ENCODE measurements at regions not wholly inside any gene's neighbourhood (a gene's known extent, or its start where the extent isn't known, plus 50 kb on each side); places are given as distances from the start of the nearest gene placed in this dataset.

DNA sequence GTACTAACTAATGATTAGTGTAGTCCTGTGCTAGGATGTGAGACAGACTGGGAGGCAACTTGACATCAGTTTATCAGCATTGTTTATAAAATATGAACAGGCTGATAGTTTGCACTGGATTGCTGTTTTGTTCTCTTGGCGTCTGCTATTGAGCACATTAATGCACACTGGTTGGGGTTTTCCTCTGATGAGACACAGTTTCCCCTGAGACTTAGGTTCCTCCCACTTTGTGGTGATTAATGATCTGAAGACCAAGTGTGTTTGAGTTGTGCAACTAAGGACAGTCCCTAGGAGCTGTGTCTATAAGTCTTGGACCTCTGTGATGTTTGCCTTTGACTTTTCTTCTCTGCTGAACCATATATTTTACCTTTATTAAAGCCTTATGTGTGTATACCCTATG is 1015.4 kb downstream of the AMY1C start:
- TF ChIP-seq, protein P1, sequence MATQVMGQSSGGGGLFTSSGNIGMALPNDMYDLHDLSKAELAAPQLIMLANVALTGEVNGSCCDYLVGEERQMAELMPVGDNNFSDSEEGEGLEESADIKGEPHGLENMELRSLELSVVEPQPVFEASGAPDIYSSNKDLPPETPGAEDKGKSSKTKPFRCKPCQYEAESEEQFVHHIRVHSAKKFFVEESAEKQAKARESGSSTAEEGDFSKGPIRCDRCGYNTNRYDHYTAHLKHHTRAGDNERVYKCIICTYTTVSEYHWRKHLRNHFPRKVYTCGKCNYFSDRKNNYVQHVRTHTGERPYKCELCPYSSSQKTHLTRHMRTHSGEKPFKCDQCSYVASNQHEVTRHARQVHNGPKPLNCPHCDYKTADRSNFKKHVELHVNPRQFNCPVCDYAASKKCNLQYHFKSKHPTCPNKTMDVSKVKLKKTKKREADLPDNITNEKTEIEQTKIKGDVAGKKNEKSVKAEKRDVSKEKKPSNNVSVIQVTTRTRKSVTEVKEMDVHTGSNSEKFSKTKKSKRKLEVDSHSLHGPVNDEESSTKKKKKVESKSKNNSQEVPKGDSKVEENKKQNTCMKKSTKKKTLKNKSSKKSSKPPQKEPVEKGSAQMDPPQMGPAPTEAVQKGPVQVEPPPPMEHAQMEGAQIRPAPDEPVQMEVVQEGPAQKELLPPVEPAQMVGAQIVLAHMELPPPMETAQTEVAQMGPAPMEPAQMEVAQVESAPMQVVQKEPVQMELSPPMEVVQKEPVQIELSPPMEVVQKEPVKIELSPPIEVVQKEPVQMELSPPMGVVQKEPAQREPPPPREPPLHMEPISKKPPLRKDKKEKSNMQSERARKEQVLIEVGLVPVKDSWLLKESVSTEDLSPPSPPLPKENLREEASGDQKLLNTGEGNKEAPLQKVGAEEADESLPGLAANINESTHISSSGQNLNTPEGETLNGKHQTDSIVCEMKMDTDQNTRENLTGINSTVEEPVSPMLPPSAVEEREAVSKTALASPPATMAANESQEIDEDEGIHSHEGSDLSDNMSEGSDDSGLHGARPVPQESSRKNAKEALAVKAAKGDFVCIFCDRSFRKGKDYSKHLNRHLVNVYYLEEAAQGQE (IDR thresholded peaks at IDR 0.05; ENCODE audit: insufficient read depth in 1 of 2, low read depth in 2 of 2, low read length in 2 of 2) = no peak
- no peak for TF ChIP-seq POLR2AphosphoS5 (IDR thresholded peaks at IDR 0.05; ENCODE audit: low read depth, low read length)
- TF ChIP-seq TAF1 (IDR thresholded peaks at IDR 0.05; ENCODE audit: borderline replicate concordance, insufficient read depth, low read length) = no peak
- TF ChIP-seq SIN3A (IDR thresholded peaks at IDR 0.05; ENCODE audit: borderline replicate concordance, insufficient read depth, low read length) = no peak
- no peak for TF ChIP-seq FOXP2 (optimal IDR thresholded peaks at IDR 0.05; ENCODE audit: borderline replicate concordance, extremely low read depth, extremely low read length, insufficient read depth)
